A549 (cell line): ENCODE measurements at regions not wholly inside any gene's neighbourhood (a gene's known extent, or its start where the extent isn't known, plus 50 kb on each side); places are given as distances from the start of the nearest gene placed in this dataset.

Source experiments
- ATAC-seq, 2 experiments: fragments of 200-7000 bp in 1 of 2; fragments of >200 bp in 1 of 2; cut with Nextera tagmentation in 1 of 2; cut with Tn5 transposase in 1 of 2; 3 replicates each; pipeline versions ENCODE4 v1.8.0 to v1.9.1; 2018 to 2020; ENCODE audit warnings: mild to moderate bottlenecking in 1 of 2, moderate library complexity in 1 of 2
- CTCF ChIA-PET: fragments of 300-600 bp; sonication (Branson Sonifier 250); formaldehyde crosslinking; extraction: SDS; loops from one replicate; lab custom pipeline; 2021; ENCODE audit warnings: antibody characterized with exemption, inconsistent platforms; lab: Yijun Ruan, JAX
- POLR2A ChIA-PET: fragments of 350-600 bp; formaldehyde crosslinking; extraction: SDS; loops from one replicate; lab custom pipeline; 2021; ENCODE audit warnings: antibody characterized with exemption, inconsistent platforms; lab: Yijun Ruan, JAX
- DNase-seq, 2 experiments: peaks; one replicate each; pipeline versions ENCODE4 v3.0.0 to v3.0.0-alpha.2; 2011 to 2016; ENCODE audit warnings: low read depth in 1 of 2, low spot score in 1 of 2
- FAIRE-seq: peaks from 2 replicates; lab custom pipeline; 2011; peaks lifted over from hg19 to GRCh38; lab: Jason Lieb, UNC
- H3K27ac ChIP-seq, 2 experiments: fragments of >200 bp; sonication (Bioruptor Twin); formaldehyde crosslinking; 3 replicates each; pipeline ENCODE4 v1.5.1; 2016 to 2017
- H3K4me1 ChIP-seq: fragments of >200 bp; sonication (Bioruptor Twin); formaldehyde crosslinking; 3 replicates; pipeline ENCODE4 v1.6.1; 2016
- H3K4me2 ChIP-seq: fragments of >200 bp; sonication (Bioruptor Twin); formaldehyde crosslinking; 3 replicates; pipeline ENCODE4 v1.6.1; 2016
- H3K4me3 ChIP-seq: fragments of >200 bp; sonication (Bioruptor Twin); formaldehyde crosslinking; 3 replicates; pipeline ENCODE4 v1.5.1; 2016
- H3K9me3 ChIP-seq: fragments of >200 bp; sonication (Bioruptor Twin); formaldehyde crosslinking; 3 replicates; pipeline ENCODE4 v1.6.1; 2016
- ATOH8 ChIP-seq: fragments of 250-450 bp; sonication (Bioruptor Pico); IDR thresholded peaks from 2 replicates; pipeline ENCODE4 v1.5.0; 2020; ENCODE audit warnings: low read depth, mild to moderate bottlenecking, moderate library complexity
- CEBPB ChIP-seq, 2 experiments: fragments of >200 bp in 1 of 2; sonication (Bioruptor Twin) in 1 of 2; formaldehyde crosslinking in 1 of 2; IDR thresholded peaks; 2 replicates each; pipeline ENCODE4 v1.6.1; 2012 to 2016
- CHD2 ChIP-seq: fragments of 150-350 bp; IDR thresholded peaks from 2 replicates; pipeline ENCODE4 v1.6.1; 2014; ENCODE audit warnings: low read length; ENCODE audit not compliant: partially characterized antibody
- EHF ChIP-seq: fragments of 250-450 bp; sonication (Bioruptor Pico); IDR thresholded peaks from 2 replicates; pipeline ENCODE4 v1.5.0; 2020; ENCODE audit warnings: mild to moderate bottlenecking
- ESRRA ChIP-seq: fragments of 150-350 bp; IDR thresholded peaks from 2 replicates; pipeline ENCODE4 v1.6.1; 2014; ENCODE audit warnings: mild to moderate bottlenecking, low read length, borderline replicate concordance
- FOXS1 ChIP-seq: fragments of 250-450 bp; sonication (Bioruptor Pico); IDR thresholded peaks from 2 replicates; pipeline ENCODE4 v1.5.0; 2020; ENCODE audit warnings: mild to moderate bottlenecking, moderate library complexity
- HES2 ChIP-seq: fragments of >200 bp; sonication (Bioruptor Twin); formaldehyde crosslinking; IDR thresholded peaks from 2 replicates; pipeline ENCODE4 v1.6.1; 2016
- HMGXB4 ChIP-seq: fragments of 250-450 bp; sonication (Bioruptor Pico); IDR thresholded peaks from 2 replicates; pipeline ENCODE4 v1.5.0; 2021; ENCODE audit warnings: mild to moderate bottlenecking, moderate library complexity, borderline replicate concordance
- HOXB13 ChIP-seq: fragments of 250-450 bp; sonication (Bioruptor Pico); IDR thresholded peaks from 2 replicates; pipeline ENCODE4 v1.5.0; 2020; ENCODE audit warnings: low read depth, mild to moderate bottlenecking, moderate library complexity
- KDM5A ChIP-seq: fragments of 200-600 bp; sonication (generic); IDR thresholded peaks from 2 replicates; pipeline ENCODE4 v1.6.1; 2016; ENCODE audit warnings: antibody characterized with exemption, mild to moderate bottlenecking
- MYC ChIP-seq: IDR thresholded peaks from 2 replicates; pipeline ENCODE4 v1.6.1; 2012; ENCODE audit warnings: mild to moderate bottlenecking, inconsistent platforms, low read length, improper control_type of control experiment, borderline replicate concordance
- NFE2L2 ChIP-seq: fragments of 150-350 bp; conservative IDR thresholded peaks from 2 replicates; pipeline ENCODE4 v1.6.1; 2014; ENCODE audit warnings: low read length
- POLR2A ChIP-seq: IDR thresholded peaks from 2 replicates; pipeline ENCODE4 v1.6.1; 2012; ENCODE audit warnings: mild to moderate bottlenecking, low read length
- RARB ChIP-seq: fragments of 250-450 bp; sonication (Bioruptor Pico); IDR thresholded peaks from 2 replicates; pipeline ENCODE4 v1.8.0; 2021; ENCODE audit warnings: mild to moderate bottlenecking, moderate library complexity
- RCOR1 ChIP-seq: fragments of 150-350 bp; IDR thresholded peaks from 2 replicates; pipeline ENCODE4 v1.6.1; 2014; ENCODE audit warnings: antibody characterized with exemption, low read length, low read depth
- ZFP36 ChIP-seq: fragments of 450-650 bp; IDR thresholded peaks from 2 replicates; pipeline ENCODE4 v1.6.1; 2014; ENCODE audit warnings: borderline replicate concordance; ENCODE audit not compliant: partially characterized antibody
- ZNF302 ChIP-seq: fragments of 250-450 bp; sonication (Bioruptor Pico); IDR thresholded peaks from 2 replicates; pipeline ENCODE4 v1.9.0; 2021; ENCODE audit warnings: inconsistent platforms, mild to moderate bottlenecking, moderate library complexity
- WGBS: methylation state at CpG from one replicate; pipeline ENCODE4 v1.1.6; 2017; ENCODE audit errors: missing lambda C conversion rate; 5-methylcytosine and 5-hydroxymethylcytosine counted together
- TF ChIP-seq, protein P1 (sequence below): fragments of >200 bp; sonication (Bioruptor Twin); formaldehyde crosslinking; IDR thresholded peaks from 3 replicates; pipeline ENCODE4 v1.6.1; 2016
- TF ChIP-seq, protein P2 (sequence below): IDR thresholded peaks from 2 replicates; pipeline ENCODE4 v1.6.1; 2012
- TF ChIP-seq, protein P3 (sequence below): IDR thresholded peaks from 2 replicates; pipeline ENCODE4 v1.6.1; 2012

- DNase-seq = no peak
- no peak overlapping the region for H3K4me2 ChIP-seq
- H3K27ac ChIP-seq = no peak overlapping the region
- no peaks in the 10 kb centered on the region for H3K9me3 ChIP-seq
- ChIA-PET POLR2A (no interaction called here), CTCF (no interaction called here)
- H3K4me3 ChIP-seq = no peak overlapping the region
- no peaks in the 10 kb centered on the region for H3K4me1 ChIP-seq
- WGBS = 37% methylated on average over 12 of the region's 12 CpGs
- no peak for FAIRE-seq
- no peak for TF ChIP-seq ZFP36
- TF ChIP-seq, protein P1, sequence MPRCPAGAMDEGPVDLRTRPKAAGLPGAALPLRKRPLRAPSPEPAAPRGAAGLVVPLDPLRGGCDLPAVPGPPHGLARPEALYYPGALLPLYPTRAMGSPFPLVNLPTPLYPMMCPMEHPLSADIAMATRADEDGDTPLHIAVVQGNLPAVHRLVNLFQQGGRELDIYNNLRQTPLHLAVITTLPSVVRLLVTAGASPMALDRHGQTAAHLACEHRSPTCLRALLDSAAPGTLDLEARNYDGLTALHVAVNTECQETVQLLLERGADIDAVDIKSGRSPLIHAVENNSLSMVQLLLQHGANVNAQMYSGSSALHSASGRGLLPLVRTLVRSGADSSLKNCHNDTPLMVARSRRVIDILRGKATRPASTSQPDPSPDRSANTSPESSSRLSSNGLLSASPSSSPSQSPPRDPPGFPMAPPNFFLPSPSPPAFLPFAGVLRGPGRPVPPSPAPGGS = no peak
- no peak for TF ChIP-seq CHD2
- TF ChIP-seq HOXB13 (CRISPR knock-in tag) = no peak
- no peak for TF ChIP-seq NFE2L2
- TF ChIP-seq ESRRA = no peak
- no peak for TF ChIP-seq EHF (CRISPR knock-in tag)
- TF ChIP-seq FOXS1 (CRISPR knock-in tag) = no peak
- no peak for TF ChIP-seq ATOH8 (CRISPR knock-in tag)
- no peak for ATAC-seq
Measured at GRCh38 chr1:58406301-58407071, 140.0 kb downstream of the OMA1 start.

- Histone ChIP-seq H3K9me3 (no peaks in the 10 kb centered on the region), H3K4me2 (no peak overlapping the region), H3K4me1 (no peaks in the 10 kb centered on the region), H3K4me3 (no peak overlapping the region), H3K27ac (no peak overlapping the region)
- FAIRE-seq (no peak), DNase-seq (no peak), ATAC-seq (no peak)
- TF ChIP-seq RCOR1 = no peak
- TF ChIP-seq HMGXB4 (CRISPR knock-in tag) = no peak
- no peak for TF ChIP-seq KDM5A
- no peak for TF ChIP-seq RARB
- TF ChIP-seq, protein P2, sequence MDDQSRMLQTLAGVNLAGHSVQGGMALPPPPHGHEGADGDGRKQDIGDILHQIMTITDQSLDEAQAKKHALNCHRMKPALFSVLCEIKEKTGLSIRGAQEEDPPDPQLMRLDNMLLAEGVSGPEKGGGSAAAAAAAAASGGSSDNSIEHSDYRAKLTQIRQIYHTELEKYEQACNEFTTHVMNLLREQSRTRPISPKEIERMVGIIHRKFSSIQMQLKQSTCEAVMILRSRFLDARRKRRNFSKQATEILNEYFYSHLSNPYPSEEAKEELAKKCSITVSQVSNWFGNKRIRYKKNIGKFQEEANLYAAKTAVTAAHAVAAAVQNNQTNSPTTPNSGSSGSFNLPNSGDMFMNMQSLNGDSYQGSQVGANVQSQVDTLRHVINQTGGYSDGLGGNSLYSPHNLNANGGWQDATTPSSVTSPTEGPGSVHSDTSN = no peak
- TF ChIP-seq POLR2A = no peak
- no peak for TF ChIP-seq MYC
- TF ChIP-seq ZNF302 = no peak
- no peak for TF ChIP-seq EHF (CRISPR knock-in tag)
- TF ChIP-seq, protein P3, sequence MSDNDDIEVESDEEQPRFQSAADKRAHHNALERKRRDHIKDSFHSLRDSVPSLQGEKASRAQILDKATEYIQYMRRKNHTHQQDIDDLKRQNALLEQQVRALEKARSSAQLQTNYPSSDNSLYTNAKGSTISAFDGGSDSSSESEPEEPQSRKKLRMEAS = no peak
- no peak for TF ChIP-seq HES2
- no peak for TF ChIP-seq CEBPB (IDR thresholded peaks at IDR 0.05)
- POLR2A ChIA-PET = no interaction called here
- 33% methylated on average over 3 of the region's 4 CpGs for WGBS
- CTCF ChIA-PET = no interaction called here
Measured at GRCh38 chr1:58405660-58406059, 140.9 kb downstream of the OMA1 start.
